Psoas muscle (tissue), 7 donors: ENCODE measurements at regions not wholly inside any gene's neighbourhood (a gene's known extent, or its start where the extent isn't known, plus 50 kb on each side); places are given as distances from the start of the nearest gene placed in this dataset.

Experiments
- ATAC-seq, 4 donors: fragments of 200-7000 bp; cut with Tn5 transposase; one replicate each; pipeline ENCODE4 v1.9.1; 2020; ENCODE audit warnings: moderate library complexity in 3 of 4, mild to moderate bottlenecking in 2 of 4
- DNase-seq, 2 donors: peaks; one replicate each; pipeline ENCODE4 v3.0.0-alpha.2; 2020
- H3K27ac ChIP-seq: fragments of 200-600 bp; one replicate; pipeline ENCODE4 v1.8.0; 2022
- H3K27me3 ChIP-seq, 3 donors: fragments of 200-600 bp in 1 of 3; one replicate each; pipeline versions ENCODE4 v1.6.1 to v1.8.0; 2013 to 2022; ENCODE audit warnings: low read length in 2 of 3, mild to moderate bottlenecking in 2 of 3, moderate library complexity in 1 of 3; ENCODE audit not compliant: insufficient read depth in 3 of 3
- H3K36me3 ChIP-seq, 2 donors: fragments of 200-600 bp in 1 of 2; one replicate each; pipeline versions ENCODE4 v1.6.1 to v1.8.0; 2013 to 2022; ENCODE audit warnings: low read depth in 1 of 2, mild to moderate bottlenecking in 1 of 2, moderate library complexity in 1 of 2; ENCODE audit not compliant: insufficient read depth in 1 of 2
- H3K4me1 ChIP-seq: fragments of 200-600 bp; one replicate; pipeline ENCODE4 v1.8.0; 2022
- H3K4me3 ChIP-seq: fragments of 200-600 bp; one replicate; pipeline ENCODE4 v1.8.0; 2022; ENCODE audit warnings: mild to moderate bottlenecking
- H3K9me3 ChIP-seq: fragments of 200-600 bp; one replicate; pipeline ENCODE4 v1.8.0; 2022
- CTCF ChIP-seq: fragments of 200-600 bp; IDR thresholded peaks from one replicate; pipeline ENCODE4 v1.8.0; 2022; ENCODE audit warnings: antibody characterized with exemption
- WGBS, 3 donors: extraction: QIAGEN DNeasy Blood & Tissue Kit; methylation state at CpG; one replicate each; pipeline versions ENCODE4 v1.1.6 to v1.1.7; 2013; 5-methylcytosine and 5-hydroxymethylcytosine counted together
- intact Hi-C, 2 donors: fragments of 100-400 bp; cut with DNase I; formaldehyde crosslinking; loops; one replicate each; pipeline versions ENCODE4 v1.11.0 to v1.14.2; 2022
- donor health status: healthy with polysubstance abuse.
- donor health status: DM: no; HTN: no; CAD: no; lungs with moderate emphysema.
- donor health status: Bipolar disorder and iron deficiency.
- donor health status: healthy.
- donor health status: DM: yes; HTN: yes; CAD: no.
- donor health status: DM: no; HTN: no; CAD: no.
- donor health status: DM: yes; HTN: yes; CAD: no.

GRCh38 chr2:234823196-234823876 is 128.5 kb upstream of the SH3BP4 start:
- peaks cover 0 to 1% (median 0%) of the 10 kb centered on the region in 3 donors for H3K27me3 ChIP-seq
- intact Hi-C loops = no loop called here
- no peak overlapping the region for H3K4me3 ChIP-seq
- peak overlapping the region; percentile 16 for H3K27ac ChIP-seq
- 44 to 60% (median 49%) methylated on average over 7 of the region's 7 CpGs for WGBS, 3 donors
- no peaks in the 10 kb centered on the region for H3K36me3 ChIP-seq
- TF ChIP-seq CTCF = no peak
- DNase-seq = peak; percentile 48 to 69
- no peaks in the 10 kb centered on the region for H3K9me3 ChIP-seq
- no peaks in the 10 kb centered on the region for H3K4me1 ChIP-seq
- ATAC-seq = peak; percentile 37 to 75 (median 55)

- 90 to 93% (median 92%) methylated on average over 1 of the region's 1 CpG for WGBS, 3 donors
- no peak overlapping the region for H3K4me3 ChIP-seq
- peaks cover 0 to 1% (median 0%) of the 10 kb centered on the region in 3 donors for H3K27me3 ChIP-seq
- no peak overlapping the region for H3K27ac ChIP-seq
- H3K9me3 ChIP-seq = no peaks in the 10 kb centered on the region
- no peak for DNase-seq
- intact Hi-C loops = no loop called here
- ATAC-seq = no peak
- TF ChIP-seq CTCF = no peak
- H3K36me3 ChIP-seq = no peaks in the 10 kb centered on the region
- H3K4me1 ChIP-seq = no peaks in the 10 kb centered on the region
These were observed 129.8 kb upstream of the SH3BP4 start for GRCh38 chr2:234821946-234822475.

- Histone ChIP-seq H3K36me3 (no peaks in the 10 kb centered on the region), H3K27me3 (peaks cover 0 to 1% (median 0%) of the 10 kb centered on the region in 3 donors), H3K9me3 (no peaks in the 10 kb centered on the region), H3K4me1 (no peaks in the 10 kb centered on the region), H3K27ac (no peak overlapping the region), H3K4me3 (no peak overlapping the region)
- DNase-seq = no peak
- no peak for TF ChIP-seq CTCF
- WGBS, 3 donors = 88 to 97% (median 92%) methylated on average over 3 of the region's 3 CpGs
- intact Hi-C loops = no loop called here
- no peak for ATAC-seq
These were observed 132.9 kb upstream of the SH3BP4 start for GRCh38 chr2:234818937-234819336.

GRCh38 chr2:234816491-234816890 is 135.3 kb upstream of the SH3BP4 start:
- Histone ChIP-seq H3K27me3 (peaks cover 0 to under 1% (median 0%) of the 10 kb centered on the region in 3 donors), H3K27ac (no peak overlapping the region), H3K9me3 (no peaks in the 10 kb centered on the region), H3K4me1 (no peaks in the 10 kb centered on the region), H3K36me3 (no peaks in the 10 kb centered on the region), H3K4me3 (no peak overlapping the region)
- 33 to 39% (median 34%) methylated on average over 10 of the region's 10 CpGs for WGBS, 3 donors
- TF ChIP-seq CTCF = no peak
- intact Hi-C loops = no loop called here
- ATAC-seq (no peak), DNase-seq (no peak)
